ENCODE measurements at regions not wholly inside any gene's neighbourhood (a gene's known extent, or its start where the extent isn't known, plus 50 kb on each side); places are given as distances from the start of the nearest gene placed in this dataset.

GRCh38 chr5:63629951-63630630 lies 332.2 kb downstream of the HTR1A start:
- no peak overlapping the region for H3K27ac Mint-ChIP-seq
- TF ChIP-seq HMGA2 (CRISPR knock-in tag; IDR thresholded peaks at IDR 0.05) (no peak), PREB (CRISPR knock-in tag; IDR thresholded peaks at IDR 0.05; ENCODE audit: borderline replicate concordance) (no peak), ZNF232 (CRISPR knock-in tag; IDR thresholded peaks at IDR 0.05) (no peak), MYBL2 (CRISPR knock-in tag; IDR thresholded peaks at IDR 0.05) (no peak), NR3C1 (CRISPR knock-in tag; conservative IDR thresholded peaks at IDR 0.05; ENCODE audit: low read depth) (no peak), IRF2 (CRISPR knock-in tag; IDR thresholded peaks at IDR 0.05; ENCODE audit: borderline replicate concordance, low read depth) (no peak), USF1 (CRISPR knock-in tag; IDR thresholded peaks at IDR 0.05) (no peak), ARID4B (CRISPR knock-in tag; IDR thresholded peaks at IDR 0.05; ENCODE audit: borderline replicate concordance) (no peak), NFE2L1 (CRISPR knock-in tag; IDR thresholded peaks at IDR 0.05) (no peak), GTF2I (CRISPR knock-in tag; conservative IDR thresholded peaks at IDR 0.05) (no peak), PRDM15 (CRISPR knock-in tag; IDR thresholded peaks at IDR 0.05) (no peak), ESRRA (CRISPR knock-in tag; IDR thresholded peaks at IDR 0.05; ENCODE audit: borderline replicate concordance) (no peak), ETV6 (CRISPR knock-in tag; IDR thresholded peaks at IDR 0.05) (no peak)
- TF ChIP-seq, protein P1, sequence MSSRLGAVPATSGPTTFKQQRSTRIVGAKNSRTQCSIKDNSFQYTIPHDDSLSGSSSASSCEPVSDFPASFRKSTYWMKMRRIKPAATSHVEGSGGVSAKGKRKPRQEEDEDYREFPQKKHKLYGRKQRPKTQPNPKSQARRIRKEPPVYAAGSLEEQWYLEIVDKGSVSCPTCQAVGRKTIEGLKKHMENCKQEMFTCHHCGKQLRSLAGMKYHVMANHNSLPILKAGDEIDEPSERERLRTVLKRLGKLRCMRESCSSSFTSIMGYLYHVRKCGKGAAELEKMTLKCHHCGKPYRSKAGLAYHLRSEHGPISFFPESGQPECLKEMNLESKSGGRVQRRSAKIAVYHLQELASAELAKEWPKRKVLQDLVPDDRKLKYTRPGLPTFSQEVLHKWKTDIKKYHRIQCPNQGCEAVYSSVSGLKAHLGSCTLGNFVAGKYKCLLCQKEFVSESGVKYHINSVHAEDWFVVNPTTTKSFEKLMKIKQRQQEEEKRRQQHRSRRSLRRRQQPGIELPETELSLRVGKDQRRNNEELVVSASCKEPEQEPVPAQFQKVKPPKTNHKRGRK (CRISPR knock-in tag; IDR thresholded peaks at IDR 0.05; ENCODE audit: borderline replicate concordance), result no peak
- TF ChIP-seq, protein P2, sequence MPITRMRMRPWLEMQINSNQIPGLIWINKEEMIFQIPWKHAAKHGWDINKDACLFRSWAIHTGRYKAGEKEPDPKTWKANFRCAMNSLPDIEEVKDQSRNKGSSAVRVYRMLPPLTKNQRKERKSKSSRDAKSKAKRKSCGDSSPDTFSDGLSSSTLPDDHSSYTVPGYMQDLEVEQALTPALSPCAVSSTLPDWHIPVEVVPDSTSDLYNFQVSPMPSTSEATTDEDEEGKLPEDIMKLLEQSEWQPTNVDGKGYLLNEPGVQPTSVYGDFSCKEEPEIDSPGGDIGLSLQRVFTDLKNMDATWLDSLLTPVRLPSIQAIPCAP (CRISPR knock-in tag; IDR thresholded peaks at IDR 0.05), result no peak
- TF ChIP-seq, protein P3, sequence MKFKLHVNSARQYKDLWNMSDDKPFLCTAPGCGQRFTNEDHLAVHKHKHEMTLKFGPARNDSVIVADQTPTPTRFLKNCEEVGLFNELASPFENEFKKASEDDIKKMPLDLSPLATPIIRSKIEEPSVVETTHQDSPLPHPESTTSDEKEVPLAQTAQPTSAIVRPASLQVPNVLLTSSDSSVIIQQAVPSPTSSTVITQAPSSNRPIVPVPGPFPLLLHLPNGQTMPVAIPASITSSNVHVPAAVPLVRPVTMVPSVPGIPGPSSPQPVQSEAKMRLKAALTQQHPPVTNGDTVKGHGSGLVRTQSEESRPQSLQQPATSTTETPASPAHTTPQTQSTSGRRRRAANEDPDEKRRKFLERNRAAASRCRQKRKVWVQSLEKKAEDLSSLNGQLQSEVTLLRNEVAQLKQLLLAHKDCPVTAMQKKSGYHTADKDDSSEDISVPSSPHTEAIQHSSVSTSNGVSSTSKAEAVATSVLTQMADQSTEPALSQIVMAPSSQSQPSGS (CRISPR knock-in tag; IDR thresholded peaks at IDR 0.05; ENCODE audit: borderline replicate concordance, low read depth), result no peak

More at GRCh38 chr5:63629951-63630630, 332.2 kb downstream of the HTR1A start:
- Mint-ChIP-seq H3K4me1 (peaks cover 2% of the 10 kb centered on the region; the same call in 1 of the 2 replicates), H3K9me3 (peaks cover 6% of the 10 kb centered on the region; the same call in 1 of the 2 replicates), H3K4me3 (no peak overlapping the region), H3K27me3 (ENCODE audit: low read depth) (no peaks in the 10 kb centered on the region), H3K36me3 (no peaks in the 10 kb centered on the region; the same call in 1 of the 2 replicates)
- DNase-seq (ENCODE audit: low spot score), result no peak
- ATAC-seq, result no peak
- ChIA-PET POLR2A (no interaction called here), CTCF (no interaction called here)
